NCI-H146 treated with DMSO at 0.1 percent for 48 hours (cell line): ENCODE measurements at regions not wholly inside any gene's neighbourhood (a gene's known extent, or its start where the extent isn't known, plus 50 kb on each side); places are given as distances from the start of the nearest gene placed in this dataset.

ENCODE experiments used
- DNase-seq: peaks from one replicate; lab custom pipeline; 2025; ENCODE audit not compliant: unreplicated experiment; lab: John Stamatoyannopoulos, UW

- DNase-seq, result no peak
These were observed 315.2 kb downstream of the BLID start for GRCh38 chr11:121800731-121801393.

DNA sequence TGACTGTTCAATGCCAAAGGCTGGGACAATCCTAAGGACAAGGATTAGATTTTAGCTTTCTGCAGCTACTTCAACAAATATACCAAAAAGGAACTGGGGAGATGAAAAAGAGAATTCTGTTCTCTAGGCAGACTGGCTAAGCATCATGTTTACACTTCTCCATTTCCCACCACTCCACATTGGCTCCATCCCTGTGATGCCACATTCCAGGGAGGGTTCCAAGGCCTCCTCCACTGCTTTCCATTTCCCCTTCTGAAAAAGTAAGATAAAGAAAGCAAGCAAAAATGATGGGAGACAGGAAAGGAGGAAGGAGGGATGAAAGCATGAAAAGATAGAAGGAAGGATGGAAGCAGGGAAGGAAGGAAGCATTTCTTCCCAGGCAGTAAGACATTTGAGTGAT is 315.8 kb downstream of the BLID start:
- no peak for DNase-seq

DNA sequence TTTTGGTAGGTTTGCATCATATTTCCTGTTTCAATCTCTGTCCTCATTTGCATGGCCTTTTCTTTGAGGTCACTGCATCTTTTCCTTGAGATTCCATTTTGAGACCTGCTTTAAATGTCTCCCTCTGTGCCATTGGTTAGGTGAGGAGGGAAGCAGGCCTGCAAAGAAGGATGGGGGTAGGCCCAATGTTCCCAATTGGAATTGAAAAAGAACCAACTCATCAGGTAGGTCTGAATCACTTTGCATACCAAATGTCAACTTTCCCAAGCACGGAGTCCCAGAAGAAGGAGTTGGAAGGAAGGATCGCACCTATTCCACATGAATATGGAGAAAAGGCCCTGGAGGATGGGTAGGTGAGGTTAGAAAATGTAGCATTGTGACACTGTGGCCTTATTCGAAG is 318.5 kb downstream of the BLID start:
- DNase-seq, result no peak

- DNase-seq, result no peak
These were observed 320.8 kb downstream of the BLID start for GRCh38 chr11:121795174-121795573.

GRCh38 chr11:121794671-121795141 is 321.3 kb downstream of the BLID start:
- DNase-seq, result no peak

DNA sequence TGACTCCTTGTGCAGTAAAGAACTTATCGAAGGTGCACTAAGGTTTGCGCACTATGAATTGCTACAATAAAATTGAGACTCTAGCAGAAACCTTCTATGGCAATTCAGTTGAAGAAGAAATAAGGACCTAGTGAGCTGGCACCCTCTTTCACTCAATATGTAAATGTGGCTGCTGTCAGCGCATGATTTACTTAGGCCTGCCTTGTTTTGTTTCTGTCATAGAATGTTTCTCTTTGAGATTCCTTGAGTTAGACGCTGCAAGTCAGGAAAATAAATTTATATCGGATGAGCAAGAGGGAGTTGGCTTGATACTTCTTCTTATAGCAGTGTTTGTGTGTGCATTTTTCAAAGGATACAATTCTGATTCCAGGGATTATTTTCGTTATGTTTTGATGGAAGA is 322.1 kb downstream of the BLID start:
- DNase-seq, result no peak

- no peak for DNase-seq
These were observed 322.7 kb downstream of the BLID start for GRCh38 chr11:121793291-121793690.

- no peak for DNase-seq
These were observed 323.8 kb downstream of the BLID start for GRCh38 chr11:121792185-121792584.

DNA sequence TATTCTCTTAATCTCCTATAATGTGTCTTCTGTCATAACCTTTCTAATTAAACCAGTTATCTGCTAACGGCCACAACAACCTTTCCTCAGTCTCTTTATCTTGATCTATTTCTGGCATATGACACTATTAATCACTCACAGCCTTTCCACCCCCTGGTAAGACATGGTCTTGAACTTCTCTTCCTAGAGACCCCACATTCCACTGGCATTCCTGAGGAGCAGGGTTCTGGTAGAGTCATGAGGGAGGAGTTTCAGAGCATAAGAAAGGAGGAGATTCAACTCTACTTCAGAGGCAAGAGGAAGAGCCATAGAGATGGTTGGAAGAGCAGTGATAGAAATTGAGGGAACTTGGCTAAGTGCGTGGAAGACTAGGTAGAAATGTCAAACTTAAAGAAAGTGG is 325.6 kb downstream of the BLID start:
- DNase-seq, result no peak

- DNase-seq, result no peak
These were observed 328.2 kb upstream of the SORL1-AS1 start for GRCh38 chr11:121780971-121781370.

GRCh38 chr11:121777056-121777455 is 324.3 kb upstream of the SORL1-AS1 start:
- no peak for DNase-seq

- DNase-seq, result no peak
These were observed 322.5 kb upstream of the SORL1-AS1 start for GRCh38 chr11:121775276-121775675.

DNA sequence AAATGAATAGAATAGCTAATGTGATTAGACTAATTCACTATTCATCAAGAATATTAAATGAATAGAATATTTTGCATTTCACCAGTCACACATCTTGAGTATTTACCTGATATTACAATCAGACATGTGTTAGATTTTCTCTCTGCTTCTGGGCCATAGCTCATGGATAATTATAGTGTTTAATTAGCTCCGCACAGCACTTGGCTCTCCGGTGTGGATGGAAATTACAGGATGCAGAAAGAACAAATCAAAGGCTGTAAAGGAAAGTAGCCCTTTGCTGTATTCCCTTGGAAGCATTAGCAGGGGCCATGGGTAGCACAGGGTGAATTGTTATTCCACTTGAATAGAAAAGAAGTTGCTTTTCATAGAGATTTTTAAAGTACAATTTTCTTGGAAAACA is 320.3 kb upstream of the SORL1-AS1 start:
- DNase-seq, result no peak

DNA sequence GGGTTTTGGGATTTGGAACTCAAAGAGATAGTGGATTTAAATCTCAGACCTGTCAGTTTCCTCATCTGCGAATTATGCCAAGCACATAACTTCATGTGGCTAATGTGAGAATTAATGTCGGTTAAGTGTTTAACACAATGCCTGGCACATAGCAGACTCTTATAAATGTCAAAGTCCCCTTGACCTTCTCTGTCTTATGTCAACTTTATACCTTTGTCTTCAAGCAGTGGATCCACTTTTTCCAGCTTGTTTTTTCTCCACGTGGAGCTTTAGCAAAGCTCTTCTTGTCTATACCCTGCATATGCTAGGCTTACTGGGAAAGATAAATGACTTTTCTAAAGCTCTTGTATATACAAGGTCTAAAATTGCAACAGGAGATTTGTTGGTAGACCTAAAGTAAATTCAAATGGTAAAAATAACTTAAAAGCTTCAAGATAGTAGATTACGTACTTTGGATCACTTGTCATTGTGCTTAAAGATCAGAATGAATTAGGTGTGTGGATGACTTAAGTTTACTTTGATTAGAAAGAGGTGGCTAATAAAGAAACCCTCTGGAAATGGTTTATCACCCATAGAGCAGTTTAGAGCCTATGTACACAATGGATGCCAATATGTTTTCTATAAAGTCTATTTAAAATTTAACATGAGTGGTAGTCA is 318.3 kb upstream of the SORL1-AS1 start:
- no peak for DNase-seq

DNA sequence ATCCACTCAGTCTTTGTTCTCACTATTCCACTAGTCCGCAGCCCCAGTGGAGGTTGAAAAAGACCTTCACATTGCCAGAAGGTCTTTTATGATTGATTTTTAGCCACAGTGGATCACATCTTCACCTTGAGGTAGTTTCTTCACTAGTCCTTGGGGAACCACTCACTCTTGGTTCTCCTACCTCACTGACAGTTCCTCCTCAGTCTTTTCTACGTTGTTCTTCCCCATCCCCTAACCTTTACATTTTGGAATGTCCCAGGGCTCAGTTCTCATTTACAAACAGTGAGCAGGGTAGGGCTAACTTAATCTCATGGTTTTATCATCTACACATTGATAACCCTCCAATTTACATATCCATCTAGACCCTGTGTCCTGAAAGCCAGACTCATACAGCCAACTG is 316.4 kb upstream of the SORL1-AS1 start:
- DNase-seq, result no peak

- no peak for DNase-seq
These were observed 314.7 kb upstream of the SORL1-AS1 start for GRCh38 chr11:121767433-121767832.

- no peak for DNase-seq
These were observed 314.2 kb upstream of the SORL1-AS1 start for GRCh38 chr11:121766991-121767390.

GRCh38 chr11:121766166-121766565 is 313.4 kb upstream of the SORL1-AS1 start:
- no peak for DNase-seq

DNA sequence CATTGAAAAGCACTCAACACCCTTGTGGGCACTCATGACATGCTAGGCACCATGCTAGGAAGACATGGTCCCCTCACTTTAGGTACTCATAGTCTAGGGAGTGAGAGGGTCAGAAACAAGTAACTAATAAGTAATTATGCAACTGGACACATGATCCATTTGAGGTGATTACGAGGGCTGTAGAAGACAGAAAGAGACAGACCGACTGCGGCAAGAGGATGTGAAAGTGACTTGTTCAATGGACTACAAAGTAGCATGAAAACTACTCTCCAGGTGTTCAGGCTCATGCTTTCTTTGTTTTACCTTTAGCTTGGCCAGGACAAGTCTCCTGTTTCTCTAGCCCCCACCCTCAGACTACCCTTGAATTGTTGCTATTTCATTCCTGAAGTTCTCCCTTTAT is 310.8 kb upstream of the SORL1-AS1 start:
- no peak for DNase-seq

GRCh38 chr11:121762820-121763219 is 310.1 kb upstream of the SORL1-AS1 start:
- no peak for DNase-seq

DNA sequence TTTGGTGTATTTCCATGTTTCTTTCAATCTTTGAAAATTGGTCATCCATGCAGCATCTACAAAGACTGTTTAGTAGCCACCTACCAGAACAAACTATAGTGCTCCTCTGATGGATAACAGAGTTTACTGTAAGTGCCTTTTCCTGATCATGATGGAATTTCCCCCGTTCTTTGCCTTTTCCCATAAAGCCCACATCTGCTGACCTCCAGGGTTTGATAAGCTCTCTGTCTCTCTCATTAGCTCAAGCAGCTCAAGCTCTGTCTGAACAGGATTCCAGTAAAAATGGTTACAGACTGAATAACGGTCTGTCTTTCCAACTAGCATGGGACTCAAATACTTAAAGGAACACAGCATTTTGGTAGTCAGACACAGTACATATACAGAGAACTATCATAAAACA is 308.4 kb upstream of the SORL1-AS1 start:
- no peak for DNase-seq

GRCh38 chr11:121757480-121758125 is 304.8 kb upstream of the SORL1-AS1 start:
- DNase-seq, result no peak
